WERI-Rb-1 (cell line): ENCODE measurements at regions not wholly inside any gene's neighbourhood (a gene's known extent, or its start where the extent isn't known, plus 50 kb on each side); places are given as distances from the start of the nearest gene placed in this dataset.

ENCODE experiments used
- DNase-seq: peaks from one replicate; pipeline ENCODE4 v3.0.0-alpha.2; 2020
- H3K27ac ChIP-seq: fragments of 250-450 bp; sonication (Bioruptor Pico); 2 replicates; pipeline ENCODE4 v1.5.1; 2020; ENCODE audit warnings: mild to moderate bottlenecking, moderate library complexity
- H3K27me3 ChIP-seq: fragments of 250-450 bp; sonication (Bioruptor Pico); 2 replicates; pipeline ENCODE4 v1.5.1; 2021; ENCODE audit warnings: mild to moderate bottlenecking, low read depth, moderate library complexity; ENCODE audit not compliant: insufficient read depth, severe bottlenecking
- H3K36me3 ChIP-seq: fragments of 250-450 bp; sonication (Bioruptor Pico); 2 replicates; pipeline ENCODE4 v1.5.1; 2020; ENCODE audit warnings: mild to moderate bottlenecking, moderate library complexity
- H3K4me3 ChIP-seq: 2 replicates; pipeline ENCODE4 v1.5.1; 2011; ENCODE audit warnings: low read depth, mild to moderate bottlenecking, control low read depth, low read length
- H3K9me3 ChIP-seq: fragments of 250-450 bp; sonication (Bioruptor Pico); 2 replicates; pipeline ENCODE4 v1.5.1; 2021; ENCODE audit warnings: mild to moderate bottlenecking, moderate library complexity; ENCODE audit not compliant: severe bottlenecking
- CTCF ChIP-seq: IDR thresholded peaks from 2 replicates; pipeline ENCODE4 v1.5.1; 2011; ENCODE audit warnings: low read depth, mild to moderate bottlenecking, control low read depth, inconsistent platforms, low read length

DNA sequence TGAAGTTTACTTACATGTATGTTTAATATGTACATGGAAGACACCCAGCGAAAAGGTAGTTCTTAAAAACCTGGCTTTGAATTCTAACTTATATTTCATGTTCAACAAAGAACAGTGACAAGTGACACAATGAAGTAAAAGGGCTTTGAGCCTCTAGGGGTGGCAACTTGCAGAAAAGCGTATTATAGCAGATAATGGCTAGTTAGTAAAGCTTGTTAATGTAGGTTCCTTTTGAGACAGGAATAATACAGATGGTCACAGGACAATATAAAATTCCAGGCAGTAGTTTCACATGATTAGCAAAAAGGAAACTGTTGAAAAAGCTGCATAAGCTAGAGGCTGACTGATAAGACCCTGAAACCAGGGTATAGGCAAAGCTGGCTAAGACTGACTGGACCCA lies 132.4 kb upstream of the FTMT start:
- DNase-seq = no peak
- Histone ChIP-seq H3K27ac (no peak overlapping the region), H3K36me3 (no peaks in the 10 kb centered on the region), H3K9me3 (no peaks in the 10 kb centered on the region), H3K27me3 (no peaks in the 10 kb centered on the region), H3K4me3 (no peak overlapping the region)
- TF ChIP-seq CTCF = no peak

DNA sequence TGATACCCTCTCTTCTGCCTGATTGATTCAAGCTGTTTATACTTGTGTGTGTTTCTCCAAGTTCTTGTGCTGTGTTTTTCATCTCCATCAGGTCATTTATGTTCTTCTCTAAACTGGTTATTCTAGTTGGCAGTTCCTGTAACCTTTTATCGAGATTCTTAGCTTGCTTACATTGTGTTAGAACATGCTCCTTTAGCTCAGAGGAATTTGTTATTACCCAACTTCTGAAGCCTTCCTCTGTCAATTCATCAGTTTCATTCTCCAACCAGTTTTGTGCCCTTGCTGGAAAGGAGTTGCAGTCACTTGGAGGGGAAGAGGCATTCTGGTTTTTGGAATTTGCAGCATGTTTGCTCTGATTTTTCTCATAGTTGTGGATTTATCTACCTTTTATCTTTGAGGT lies 126.2 kb upstream of the FTMT start:
- Histone ChIP-seq H3K4me3 (no peak overlapping the region), H3K27me3 (no peaks in the 10 kb centered on the region), H3K27ac (no peak overlapping the region), H3K36me3 (no peaks in the 10 kb centered on the region), H3K9me3 (no peaks in the 10 kb centered on the region)
- DNase-seq = no peak
- no peak for TF ChIP-seq CTCF

GRCh38 chr5:121726991-121727390 lies 124.7 kb upstream of the FTMT start:
- no peaks in the 10 kb centered on the region for H3K27me3 ChIP-seq
- no peak for DNase-seq
- no peak for TF ChIP-seq CTCF
- no peak overlapping the region for H3K4me3 ChIP-seq
- H3K36me3 ChIP-seq = no peaks in the 10 kb centered on the region
- H3K9me3 ChIP-seq = no peaks in the 10 kb centered on the region
- H3K27ac ChIP-seq = no peak overlapping the region

DNA sequence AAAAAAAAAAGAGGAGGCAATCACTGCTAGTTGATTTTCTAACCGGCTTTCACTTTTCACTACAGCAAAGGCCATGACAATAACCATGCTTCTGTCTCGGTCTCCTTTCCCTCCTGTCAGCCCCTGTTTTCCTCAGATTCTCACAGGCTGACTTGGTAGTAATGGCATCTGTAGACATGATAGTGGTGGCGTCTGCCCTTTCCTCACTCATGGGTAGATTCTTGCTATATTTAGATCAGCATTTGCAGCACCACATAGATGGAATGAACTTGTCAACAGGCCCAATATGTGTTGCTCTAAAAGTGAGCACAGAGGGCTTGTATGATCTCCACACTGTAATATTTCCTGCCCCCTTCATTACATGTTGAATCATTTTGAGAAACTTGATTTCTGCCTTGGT lies 120.3 kb upstream of the FTMT start:
- H3K27ac ChIP-seq = no peak overlapping the region
- no peaks in the 10 kb centered on the region for H3K9me3 ChIP-seq
- no peak overlapping the region for H3K4me3 ChIP-seq
- no peak for DNase-seq
- TF ChIP-seq CTCF = no peak
- no peaks in the 10 kb centered on the region for H3K27me3 ChIP-seq
- no peaks in the 10 kb centered on the region for H3K36me3 ChIP-seq

GRCh38 chr5:121735618-121736017 lies 116.1 kb upstream of the FTMT start:
- no peak for TF ChIP-seq CTCF

DNA sequence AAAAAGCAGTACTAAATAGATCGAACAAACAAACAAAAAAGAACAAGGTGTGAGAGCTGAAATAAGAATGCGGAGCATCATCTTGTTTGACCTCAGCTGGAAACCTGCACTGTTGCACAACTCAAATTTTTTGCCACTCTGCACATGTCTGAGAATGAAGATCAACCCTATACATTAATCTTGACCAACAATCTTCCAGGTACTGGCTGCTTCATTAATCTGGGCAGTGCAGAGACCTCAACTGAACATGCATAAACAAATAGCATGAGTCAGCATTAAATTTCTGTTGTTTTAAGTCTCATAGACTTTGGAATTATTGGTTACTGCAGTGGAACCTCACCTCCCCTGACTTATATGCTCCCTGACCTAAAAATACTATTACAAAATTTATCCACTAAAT lies 114.6 kb upstream of the FTMT start:
- DNase-seq = no peak
- Histone ChIP-seq H3K9me3 (no peaks in the 10 kb centered on the region), H3K27ac (no peak overlapping the region), H3K36me3 (no peaks in the 10 kb centered on the region), H3K4me3 (no peak overlapping the region), H3K27me3 (no peaks in the 10 kb centered on the region)
- TF ChIP-seq CTCF = no peak

More at GRCh38 chr5:121735618-121736017, 116.1 kb upstream of the FTMT start:
- no peaks in the 10 kb centered on the region for H3K27me3 ChIP-seq
- no peak for DNase-seq
- no peaks in the 10 kb centered on the region for H3K9me3 ChIP-seq
- no peak overlapping the region for H3K4me3 ChIP-seq
- H3K36me3 ChIP-seq = no peaks in the 10 kb centered on the region
- H3K27ac ChIP-seq = no peak overlapping the region
